Panc1 (cell line): ENCODE measurements at regions not wholly inside any gene's neighbourhood (a gene's known extent, or its start where the extent isn't known, plus 50 kb on each side); places are given as distances from the start of the nearest gene placed in this dataset.
A peak's percentile ranks its signal among the peaks of the same experiment; 100 is the strongest.
"Not testable (repeated sequence)": the region's sequence is repeated elsewhere in the genome, so short reads cannot be mapped to it uniquely, and the experiment has no call there.

Source experiments
- ATAC-seq: fragments of 200-7000 bp; cut with Tn5 transposase; 2 replicates; pipeline ENCODE4 v1.9.1; 2020; ENCODE audit warnings: mild to moderate bottlenecking, moderate library complexity
- BruUV-seq: library from RNA; stranded (reverse); fragments of 400-500 nt; replicated peaks from 2 replicates; lab custom pipeline; 2021; lab: Mats Ljungman, UMichigan
- CTCF ChIA-PET: fragments of 300-600 bp; sonication (Branson Sonifier 250); formaldehyde crosslinking; loops from one replicate; lab custom pipeline; 2022; ENCODE audit warnings: antibody characterized with exemption; lab: Charles Lee
- POLR2A ChIA-PET: fragments of 300-600 bp; sonication (Branson Sonifier 250); formaldehyde crosslinking; loops from one replicate; lab custom pipeline; 2022; ENCODE audit warnings: antibody characterized with exemption; lab: Charles Lee
- DNase-seq: peaks from one replicate; pipeline ENCODE4 v3.0.0-alpha.2; 2010; ENCODE audit warnings: low read depth, low spot score
- H3K27ac ChIP-seq: 2 replicates; pipeline ENCODE4 v1.5.1; 2011; ENCODE audit warnings: mild to moderate bottlenecking, low read length, inconsistent platforms
- H3K27me3 ChIP-seq: fragments of 200-500 bp; sonication (Bioruptor generic); 2 replicates; pipeline ENCODE4 v1.6.0; 2014; ENCODE audit warnings: low read length, inconsistent platforms; ENCODE audit not compliant: control insufficient read depth, insufficient read depth
- H3K36me3 ChIP-seq: fragments of 200-500 bp; sonication (Bioruptor generic); 2 replicates; pipeline ENCODE4 v1.5.1; 2014; ENCODE audit warnings: inconsistent platforms, mild to moderate bottlenecking, low read length, moderate library complexity; ENCODE audit not compliant: control insufficient read depth, insufficient read depth
- H3K4me1 ChIP-seq: 2 replicates; pipeline ENCODE4 v1.5.1; 2011; ENCODE audit warnings: inconsistent platforms, mild to moderate bottlenecking, low read length, moderate library complexity; ENCODE audit not compliant: control insufficient read depth, insufficient read depth
- H3K4me3 ChIP-seq, 2 experiments: 2 replicates each; pipeline ENCODE4 v1.5.1; 2011 to 2012; ENCODE audit warnings: low read depth in 2 of 2, low read length in 2 of 2, mild to moderate bottlenecking in 2 of 2, inconsistent platforms in 1 of 2, moderate library complexity in 1 of 2
- H3K9me3 ChIP-seq: fragments of 200-500 bp; sonication (Bioruptor generic); 2 replicates; pipeline ENCODE4 v1.5.1; 2014; ENCODE audit warnings: low read depth, mild to moderate bottlenecking, inconsistent platforms, low read length, moderate library complexity; ENCODE audit not compliant: control insufficient read depth, insufficient read depth
- CTCF ChIP-seq: fragments of 450-650 bp; IDR thresholded peaks from 2 replicates; pipeline ENCODE4 v1.5.1; 2017; ENCODE audit warnings: mild to moderate bottlenecking
- POLR2AphosphoS5 ChIP-seq: IDR thresholded peaks from 2 replicates; pipeline ENCODE4 v1.6.1; 2012; ENCODE audit warnings: mild to moderate bottlenecking, low read depth, low read length, moderate library complexity
- REST ChIP-seq, 2 experiments: IDR thresholded peaks; 2 replicates each; pipeline ENCODE4 v1.6.1; 2011 to 2012; ENCODE audit warnings: low read depth in 2 of 2, control low read depth in 1 of 2, low read length in 1 of 2, mild to moderate bottlenecking in 1 of 2, moderate library complexity in 1 of 2; ENCODE audit not compliant: insufficient read depth in 1 of 2
- SIN3A ChIP-seq: IDR thresholded peaks from 2 replicates; pipeline ENCODE4 v1.6.1; 2012; ENCODE audit warnings: low read depth, mild to moderate bottlenecking, low read length, moderate library complexity, borderline replicate concordance; ENCODE audit not compliant: insufficient read depth
- TCF7L2 ChIP-seq: IDR thresholded peaks from 2 replicates; pipeline ENCODE4 v1.6.1; 2011; ENCODE audit warnings: mild to moderate bottlenecking, low read depth, low read length, inconsistent platforms
- in situ Hi-C: cut with HindIII; loops from 2 replicates; pipeline ENCODE4 v1.10.0; 2016; ENCODE audit warnings: low sequenced_read_pairs, low pct_unique_long_range_greater_than_20kb
- intact Hi-C: fragments of 100-400 bp; cut with micrococcal nuclease; formaldehyde crosslinking; loops from one replicate; pipeline ENCODE4 v1.10.0; 2022; ENCODE audit not compliant: unreplicated experiment

GRCh38 chr10:111319866-111320265 lies 243.0 kb downstream of the ADRA2A start:
- ChIA-PET POLR2A (no interaction called here), CTCF (no interaction called here)
- intact Hi-C loops (no loop called here), in situ Hi-C loops (no loop called here)
- no peak overlapping the region for H3K4me3 ChIP-seq
- no peak for DNase-seq
- TF ChIP-seq CTCF (no peak), SIN3A (no peak), TCF7L2 (no peak), POLR2AphosphoS5 (no peak), REST (IDR thresholded peaks at IDR 0.05; ENCODE audit: insufficient read depth in 1 of 2, low read depth in 2 of 2, low read length in 1 of 2) (no peak)
- no peak overlapping the region for H3K27ac ChIP-seq
- no peak for ATAC-seq
- H3K9me3 ChIP-seq = no peaks in the 10 kb centered on the region
- no TSS peak for BruUV-seq
- no peaks in the 10 kb centered on the region for H3K36me3 ChIP-seq
- H3K27me3 ChIP-seq = no peaks in the 10 kb centered on the region
- H3K4me1 ChIP-seq = no peaks in the 10 kb centered on the region

- intact Hi-C loops (no loop called here), in situ Hi-C loops (no loop called here)
- ChIA-PET CTCF (interaction anchor here (0.5 kb wide), 1 partner anchor 688 kb away, joined by 3 read pairs; no protein-coding TSS in a partner anchor), POLR2A (no interaction called here)
- Histone ChIP-seq H3K27ac (no peak overlapping the region), H3K4me3 (no peak overlapping the region), H3K9me3 (no peaks in the 10 kb centered on the region), H3K36me3 (no peaks in the 10 kb centered on the region), H3K4me1 (no peaks in the 10 kb centered on the region), H3K27me3 (no peaks in the 10 kb centered on the region)
- DNase-seq (no peak), ATAC-seq (no peak)
- BruUV-seq = no TSS peak
- TF ChIP-seq TCF7L2 (no peak), POLR2AphosphoS5 (no peak), CTCF (peak; percentile 10; the same call in 1 of the 2 replicates), SIN3A (no peak)
Measured at GRCh38 chr10:111323389-111323966, 246.6 kb downstream of the ADRA2A start.

GRCh38 chr10:111332174-111332573 lies 255.3 kb downstream of the ADRA2A start:
- ATAC-seq, BruUV-seq, H3K4me3 ChIP-seq, POLR2A ChIA-PET, H3K4me1 ChIP-seq, in situ Hi-C loops, H3K27me3 ChIP-seq, H3K27ac ChIP-seq, H3K9me3 ChIP-seq, intact Hi-C loops, H3K36me3 ChIP-seq, DNase-seq, CTCF ChIA-PET: not testable (repeated sequence)
